Spleen (tissue), 11 donors: ENCODE measurements at regions not wholly inside any gene's neighbourhood (a gene's known extent, or its start where the extent isn't known, plus 50 kb on each side); places are given as distances from the start of the nearest gene placed in this dataset.
"Not testable (repeated sequence)": the region's sequence is repeated elsewhere in the genome, so short reads cannot be mapped to it uniquely, and the experiment has no call there.

Experiments
- DNase-seq: peaks from one replicate; pipeline ENCODE4 v3.0.0-alpha.2; 2020
- H3K27ac ChIP-seq, 8 donors: fragments of 200-600 bp; sonication (generic) in 7 of 8; 1 replicate in 4 of 8; 2 replicates in 4 of 8; pipeline versions ENCODE4 v1.5.0 to v1.8.0; 2016 to 2021; ENCODE audit warnings: inconsistent platforms in 4 of 8, mild to moderate bottlenecking in 4 of 8, moderate library complexity in 1 of 8
- H3K27me3 ChIP-seq, 7 donors: fragments of 200-600 bp; sonication (generic) in 6 of 7; replicated peaks in 1 of 7; 1 replicate in 4 of 7; 2 replicates in 3 of 7; pipeline versions ENCODE4 v1.5.0 to v1.8.0; 2016 to 2021; ENCODE audit warnings: inconsistent platforms in 3 of 7, mild to moderate bottlenecking in 1 of 7
- H3K36me3 ChIP-seq, 6 donors: fragments of 200-600 bp; sonication (generic) in 5 of 6; 1 replicate in 4 of 6; 2 replicates in 2 of 6; pipeline versions ENCODE4 v1.5.0 to v1.8.0; 2016 to 2021; ENCODE audit warnings: inconsistent platforms in 2 of 6
- H3K4me1 ChIP-seq, 6 donors: fragments of 200-600 bp; sonication (generic) in 5 of 6; 1 replicate in 3 of 6; 2 replicates in 3 of 6; pipeline versions ENCODE4 v1.5.0 to v1.8.0; 2016 to 2021; ENCODE audit warnings: inconsistent platforms in 3 of 6
- H3K4me3 ChIP-seq, 8 donors: fragments of 200-600 bp; sonication (generic) in 7 of 8; 1 replicate in 4 of 8; 2 replicates in 4 of 8; pipeline versions ENCODE4 v1.5.0 to v1.8.0; 2016 to 2021; ENCODE audit warnings: inconsistent platforms in 4 of 8, mild to moderate bottlenecking in 4 of 8, moderate library complexity in 2 of 8
- H3K9me3 ChIP-seq, 8 donors: fragments of 200-600 bp; sonication (generic) in 7 of 8; 1 replicate in 4 of 8; 2 replicates in 4 of 8; pipeline versions ENCODE4 v1.5.0 to v1.8.0; 2016 to 2021; ENCODE audit warnings: inconsistent platforms in 4 of 8
- POLR2A ChIP-seq, 3 donors: fragments of 450-650 bp; IDR thresholded peaks; one replicate each; pipeline ENCODE4 v1.5.1; 2017; ENCODE audit warnings: antibody characterized with exemption in 3 of 3, mild to moderate bottlenecking in 1 of 3
- POLR2AphosphoS5 ChIP-seq, 3 donors: sonication (generic); formaldehyde crosslinking; IDR thresholded peaks; one replicate each; pipeline ENCODE4 v1.5.1; 2017; ENCODE audit warnings: antibody characterized with exemption in 3 of 3
- WGBS, 5 donors: extraction: QIAGEN DNeasy Blood & Tissue Kit in 3 of 5; methylation state at CpG; one replicate each; pipeline versions ENCODE4 v1.1.5 to v1.1.7; 2013 to 2018; 5-methylcytosine and 5-hydroxymethylcytosine counted together
- intact Hi-C: fragments of 100-400 bp; cut with DNase I; formaldehyde crosslinking; loops from one replicate; pipeline ENCODE4 v1.15.0; 2023; ENCODE audit warnings: low total_unique reads
- TF ChIP-seq, protein P1 (sequence below), 11 experiments: fragments of 200-600 bp in 7 of 11; fragments of 450-650 bp in 4 of 11; sonication (generic) in 4 of 11; IDR thresholded peaks in 8 of 11; conservative IDR thresholded peaks in 3 of 11; 1 replicate in 7 of 11; 2 replicates in 4 of 11; pipeline versions ENCODE4 v1.4.0 to v1.8.0; 2016 to 2021; ENCODE audit warnings: antibody characterized with exemption in 11 of 11, inconsistent platforms in 4 of 11, mild to moderate bottlenecking in 1 of 11
- donor health status: healthy with polysubstance abuse.
- donor health status: DM: no; HTN: no; CAD: no; lungs with moderate emphysema.
- donor health status: DM: no; HTN: no; CAD: no.
- donor health status: Bipolar disorder and iron deficiency.
- donor health status: healthy.
- donor health status: DM: no; HTN: no; CAD: no.
- donor health status: DM: yes; HTN: yes; CAD: no.

DNA sequence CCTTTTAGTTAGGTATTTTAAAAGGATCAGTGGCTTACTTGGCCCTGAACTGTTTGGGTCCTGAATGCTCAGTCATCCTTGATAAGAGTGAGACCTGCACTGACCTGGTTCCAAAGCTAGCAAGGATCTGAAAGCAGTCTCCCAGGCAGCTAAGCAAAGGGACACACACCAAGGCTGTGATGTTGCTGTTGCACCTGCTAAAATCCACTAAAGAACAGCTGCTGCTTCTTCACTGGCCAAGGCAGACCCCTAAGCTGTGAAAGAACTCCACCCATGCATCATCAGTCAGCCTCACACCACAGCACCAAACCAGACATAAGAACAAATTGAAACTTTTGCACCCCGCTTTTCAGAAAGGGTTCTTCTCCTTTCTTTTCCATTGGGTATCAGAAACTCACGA is 213.4 kb upstream of the STT3B start:
- Histone ChIP-seq H3K9me3 (peaks cover 0 to 23% (median 12%) of the 10 kb centered on the region in 8 donors), H3K36me3 (no peaks in the 10 kb centered on the region), H3K4me1 (no peaks in the 10 kb centered on the region), H3K4me3 (no peak overlapping the region), H3K27ac (no peak overlapping the region), H3K27me3 (no peaks in the 10 kb centered on the region)
- TF ChIP-seq, protein P1, sequence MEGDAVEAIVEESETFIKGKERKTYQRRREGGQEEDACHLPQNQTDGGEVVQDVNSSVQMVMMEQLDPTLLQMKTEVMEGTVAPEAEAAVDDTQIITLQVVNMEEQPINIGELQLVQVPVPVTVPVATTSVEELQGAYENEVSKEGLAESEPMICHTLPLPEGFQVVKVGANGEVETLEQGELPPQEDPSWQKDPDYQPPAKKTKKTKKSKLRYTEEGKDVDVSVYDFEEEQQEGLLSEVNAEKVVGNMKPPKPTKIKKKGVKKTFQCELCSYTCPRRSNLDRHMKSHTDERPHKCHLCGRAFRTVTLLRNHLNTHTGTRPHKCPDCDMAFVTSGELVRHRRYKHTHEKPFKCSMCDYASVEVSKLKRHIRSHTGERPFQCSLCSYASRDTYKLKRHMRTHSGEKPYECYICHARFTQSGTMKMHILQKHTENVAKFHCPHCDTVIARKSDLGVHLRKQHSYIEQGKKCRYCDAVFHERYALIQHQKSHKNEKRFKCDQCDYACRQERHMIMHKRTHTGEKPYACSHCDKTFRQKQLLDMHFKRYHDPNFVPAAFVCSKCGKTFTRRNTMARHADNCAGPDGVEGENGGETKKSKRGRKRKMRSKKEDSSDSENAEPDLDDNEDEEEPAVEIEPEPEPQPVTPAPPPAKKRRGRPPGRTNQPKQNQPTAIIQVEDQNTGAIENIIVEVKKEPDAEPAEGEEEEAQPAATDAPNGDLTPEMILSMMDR (IDR thresholded peaks at IDR 0.05 in 8 of 11, conservative IDR thresholded peaks at IDR 0.05 in 3 of 11), result no peak
- no peak for TF ChIP-seq POLR2A (IDR thresholded peaks at IDR 0.05)
- TF ChIP-seq POLR2AphosphoS5 (IDR thresholded peaks at IDR 0.05), result no peak
- intact Hi-C loops, result no loop called here
- DNase-seq, result no peak
- 80 to 89% (median 85%) methylated on average over 2 of the region's 2 CpGs for WGBS, 5 donors

DNA sequence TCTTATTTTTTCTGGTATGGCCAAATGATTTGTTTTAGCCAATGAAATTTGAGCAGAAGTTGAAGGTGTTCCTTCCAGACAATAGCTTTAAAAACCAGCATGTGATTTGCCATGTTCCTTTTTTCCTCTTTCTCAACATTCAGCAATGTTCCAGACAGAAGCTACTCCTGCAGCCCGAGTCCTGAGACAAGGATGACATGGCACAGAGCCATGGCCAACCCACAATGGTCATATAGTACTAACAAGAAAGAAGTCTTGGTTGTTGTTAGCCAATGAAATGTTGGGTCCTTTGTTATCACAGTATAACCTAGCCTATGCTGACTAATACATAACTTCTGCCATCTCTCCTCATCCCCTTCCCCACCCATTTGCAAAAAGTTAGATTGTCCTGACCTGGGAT is 211.1 kb upstream of the STT3B start:
- Histone ChIP-seq H3K4me1 (no peaks in the 10 kb centered on the region), H3K36me3 (no peaks in the 10 kb centered on the region), H3K27me3 (no peaks in the 10 kb centered on the region), H3K27ac (peak overlapping the region in 4 of 8 donors; percentile 46 to 60 (median 56)), H3K9me3 (peaks cover 0 to 10% (median 0%) of the 10 kb centered on the region in 8 donors), H3K4me3 (no peak overlapping the region)
- DNase-seq, result no peak
- 15 to 61% (median 30%) methylated on average over 1 of the region's 1 CpG for WGBS, 5 donors
- intact Hi-C loops, result no loop called here
- no peak for TF ChIP-seq POLR2A (IDR thresholded peaks at IDR 0.05)
- TF ChIP-seq, protein P1 (IDR thresholded peaks at IDR 0.05 in 8 of 11, conservative IDR thresholded peaks at IDR 0.05 in 3 of 11), result peak in 1 of 11 experiments; percentile 4
- TF ChIP-seq POLR2AphosphoS5 (IDR thresholded peaks at IDR 0.05), result no peak

DNA sequence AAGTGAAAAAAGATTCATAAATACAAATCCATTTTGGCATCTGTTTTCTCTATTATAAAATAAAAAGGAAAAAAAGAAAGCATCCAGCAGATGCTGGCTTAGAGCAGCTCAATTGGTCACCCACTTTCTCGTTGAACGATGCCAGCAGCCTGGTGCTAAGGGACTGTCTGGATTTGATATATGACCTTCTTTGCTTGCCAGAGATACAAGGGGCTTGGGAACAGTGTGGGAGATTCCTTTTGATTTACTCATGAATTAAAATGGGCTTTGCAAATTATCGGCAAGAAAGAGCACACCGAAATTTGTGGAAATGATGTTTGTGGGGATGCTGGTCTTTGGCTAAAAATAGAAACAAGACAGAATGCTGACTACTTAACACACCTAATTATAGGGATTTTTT is 210.3 kb upstream of the STT3B start:
- H3K27me3 ChIP-seq, result no peaks in the 10 kb centered on the region
- TF ChIP-seq POLR2A (IDR thresholded peaks at IDR 0.05) (no peak), POLR2AphosphoS5 (IDR thresholded peaks at IDR 0.05) (no peak)
- TF ChIP-seq, protein P1 (IDR thresholded peaks at IDR 0.05 in 8 of 11, conservative IDR thresholded peaks at IDR 0.05 in 3 of 11), result no peak
- no peaks in the 10 kb centered on the region for H3K4me1 ChIP-seq
- peaks cover 0 to 12% (median 3%) of the 10 kb centered on the region in 8 donors for H3K9me3 ChIP-seq
- no peak overlapping the region for H3K4me3 ChIP-seq
- no peaks in the 10 kb centered on the region for H3K36me3 ChIP-seq
- 52 to 81% (median 71%) methylated on average over 4 of the region's 4 CpGs for WGBS, 5 donors
- intact Hi-C loops, result no loop called here
- no peak for DNase-seq
- H3K27ac ChIP-seq, result peak overlapping the region in 5 of 8 donors; percentile 35 to 60 (median 53)

DNA sequence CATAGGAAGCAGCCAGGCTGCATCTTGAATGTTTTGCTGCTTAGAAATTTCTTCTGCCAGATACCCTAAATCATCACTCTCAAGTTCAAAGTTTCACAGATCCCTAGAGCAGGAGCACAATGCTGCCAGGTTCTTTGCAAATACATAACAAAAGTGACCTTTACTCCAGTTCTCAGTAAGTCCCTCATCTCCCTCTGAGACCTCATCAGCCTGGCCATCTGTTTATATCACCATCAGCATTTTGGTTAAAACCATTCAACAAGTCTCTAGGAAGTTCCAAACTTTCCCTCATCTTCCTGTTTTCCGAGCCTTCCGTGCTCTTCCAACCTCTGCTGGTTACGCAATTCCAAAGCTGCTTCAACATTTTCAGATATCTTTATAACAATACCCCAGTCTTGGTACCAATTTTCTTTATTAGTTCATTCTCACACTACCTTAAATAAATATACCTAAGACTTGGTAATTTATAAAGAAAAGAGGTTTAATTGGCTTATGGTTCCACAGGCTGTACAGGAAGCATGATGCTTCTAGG is 204.8 kb upstream of the STT3B start:
- H3K4me1 ChIP-seq, H3K4me3 ChIP-seq, H3K36me3 ChIP-seq, DNase-seq, H3K27me3 ChIP-seq, intact Hi-C loops, H3K27ac ChIP-seq: not testable (repeated sequence)
- 63 to 77% (median 74%) methylated on average over 3 of the region's 3 CpGs for whole genome bisulfite sequencing, 5 donors
- H3K9me3 ChIP-seq, result peaks cover 0 to 21% (median 4%) of the 10 kb centered on the region in 8 donors

- no peak for DNase-seq
- H3K4me3 ChIP-seq, result no peak overlapping the region
- no peaks in the 10 kb centered on the region for H3K36me3 ChIP-seq
- peaks cover 0 to 9% (median 0%) of the 10 kb centered on the region in 6 donors for H3K4me1 ChIP-seq
- H3K27me3 ChIP-seq, result no peaks in the 10 kb centered on the region
- TF ChIP-seq POLR2A (IDR thresholded peaks at IDR 0.05) (no peak), POLR2AphosphoS5 (IDR thresholded peaks at IDR 0.05) (no peak)
- TF ChIP-seq, protein P1 (IDR thresholded peaks at IDR 0.05 in 8 of 11, conservative IDR thresholded peaks at IDR 0.05 in 3 of 11), result no peak
- WGBS, 5 donors, result 77 to 90% (median 88%) methylated on average over 3 of the region's 3 CpGs
- H3K27ac ChIP-seq, result no peak overlapping the region
- peaks cover 0 to 34% (median 12%) of the 10 kb centered on the region in 8 donors for H3K9me3 ChIP-seq
- intact Hi-C loops, result no loop called here
These were observed 201.4 kb upstream of the STT3B start for GRCh38 chr3:31331278-31331677.
